Kidney epithelial cell (primary cell): ENCODE measurements at regions not wholly inside any gene's neighbourhood (a gene's known extent, or its start where the extent isn't known, plus 50 kb on each side); places are given as distances from the start of the nearest gene placed in this dataset.
"Not testable (repeated sequence)": the region's sequence is repeated elsewhere in the genome, so short reads cannot be mapped to it uniquely, and the experiment has no call there.

Experiments
- DNase-seq: peaks from one replicate; pipeline ENCODE4 v3.0.0-alpha.2; 2010; ENCODE audit warnings: low read depth
- H3K27me3 ChIP-seq: 2 replicates; pipeline ENCODE4 v1.6.0; 2011; ENCODE audit warnings: low read length; ENCODE audit not compliant: control insufficient read depth, insufficient read depth
- H3K36me3 ChIP-seq: 2 replicates; pipeline ENCODE4 v1.5.1; 2011; ENCODE audit warnings: low read length; ENCODE audit not compliant: control insufficient read depth, insufficient read depth
- H3K4me3 ChIP-seq: 2 replicates; pipeline ENCODE4 v1.5.1; 2011; ENCODE audit warnings: low read depth, mild to moderate bottlenecking, control low read depth, low read length
- CTCF ChIP-seq: IDR thresholded peaks from 2 replicates; pipeline ENCODE4 v1.5.1; 2011; ENCODE audit warnings: mild to moderate bottlenecking, moderate library complexity, low read length, control low read depth, inconsistent platforms; ENCODE audit not compliant: insufficient read depth, poor library complexity, severe bottlenecking

- no peak for TF ChIP-seq CTCF
- Histone ChIP-seq H3K27me3 (no peaks in the 10 kb centered on the region), H3K4me3 (no peak overlapping the region), H3K36me3 (no peaks in the 10 kb centered on the region)
- DNase-seq, result no peak
Observed at GRCh38 chr4:132114885-132115284, 1034.2 kb upstream of the PCDH10 start.

GRCh38 chr4:132122741-132123140 is 1026.4 kb upstream of the PCDH10 start:
- H3K36me3 ChIP-seq, result not testable (repeated sequence)

GRCh38 chr4:132123870-132124623 is 1025.0 kb upstream of the PCDH10 start:
- H3K36me3 ChIP-seq, result no peaks in the 10 kb centered on the region
- TF ChIP-seq CTCF, result no peak
- no peak overlapping the region for H3K4me3 ChIP-seq
- no peak for DNase-seq
- H3K27me3 ChIP-seq, result no peaks in the 10 kb centered on the region

More at GRCh38 chr4:132122741-132123140, 1026.4 kb upstream of the PCDH10 start:
- H3K27me3 ChIP-seq, DNase-seq, H3K4me3 ChIP-seq: not testable (repeated sequence)

GRCh38 chr4:132124624-132124974 is 1024.5 kb upstream of the PCDH10 start:
- Histone ChIP-seq H3K27me3 (no peaks in the 10 kb centered on the region), H3K36me3 (no peaks in the 10 kb centered on the region), H3K4me3 (no peak overlapping the region)
- no peak for DNase-seq
- TF ChIP-seq CTCF, result no peak

GRCh38 chr4:132125131-132125530 is 1024.0 kb upstream of the PCDH10 start:
- Histone ChIP-seq H3K36me3 (no peaks in the 10 kb centered on the region), H3K4me3 (no peak overlapping the region), H3K27me3 (no peaks in the 10 kb centered on the region)
- no peak for DNase-seq
- no peak for TF ChIP-seq CTCF

GRCh38 chr4:132132433-132132832 is 1016.7 kb upstream of the PCDH10 start:
- no peaks in the 10 kb centered on the region for H3K36me3 ChIP-seq
- no peak overlapping the region for H3K4me3 ChIP-seq
- TF ChIP-seq CTCF, result no peak
- H3K27me3 ChIP-seq, result no peaks in the 10 kb centered on the region
- no peak for DNase-seq
